H1 (cell line): ENCODE measurements at regions not wholly inside any gene's neighbourhood (a gene's known extent, or its start where the extent isn't known, plus 50 kb on each side); places are given as distances from the start of the nearest gene placed in this dataset.

Experiments used
- CHD7 ChIP-seq: fragments of 300-600 bp; sonication (generic); IDR thresholded peaks from 2 replicates; pipeline ENCODE4 v1.7.1; 2012; ENCODE audit warnings: low read length, moderate library complexity, mild to moderate bottlenecking, inconsistent platforms; ENCODE audit not compliant: insufficient replicate concordance
- CTBP2 ChIP-seq: IDR thresholded peaks from 2 replicates; pipeline ENCODE4 v1.7.0; 2011; ENCODE audit warnings: borderline replicate concordance, mild to moderate bottlenecking, moderate library complexity, mixed read lengths, low read length; ENCODE audit not compliant: insufficient read depth, insufficient read length
- HDAC2 ChIP-seq, 2 experiments: fragments of 300-600 bp in 1 of 2; sonication (generic) in 1 of 2; IDR thresholded peaks; 2 replicates each; pipeline ENCODE4 v1.6.1; 2011 to 2012; ENCODE audit warnings: low read depth in 2 of 2, low read length in 2 of 2, mild to moderate bottlenecking in 2 of 2, moderate library complexity in 2 of 2, borderline replicate concordance in 1 of 2, inconsistent platforms in 1 of 2
- HDAC6 ChIP-seq: IDR thresholded peaks from one replicate; pipeline ENCODE4 v1.7.1; 2012; ENCODE audit warnings: low read depth, mild to moderate bottlenecking, inconsistent platforms, low read length, moderate library complexity
- KDM4A ChIP-seq: IDR thresholded peaks from one replicate; pipeline ENCODE4 v1.7.1; 2012; ENCODE audit warnings: low read depth, mild to moderate bottlenecking, moderate library complexity, low read length, inconsistent platforms; ENCODE audit not compliant: severe bottlenecking
- MAFK ChIP-seq: IDR thresholded peaks from 2 replicates; pipeline ENCODE4 v1.6.1; 2012; ENCODE audit warnings: low read depth, mild to moderate bottlenecking, improper control_type of control experiment, low read length
- POU5F1 ChIP-seq: IDR thresholded peaks from 2 replicates; pipeline ENCODE4 v1.6.1; 2011; ENCODE audit warnings: low read depth, mild to moderate bottlenecking, low read length, moderate library complexity
- RBBP5 ChIP-seq: IDR thresholded peaks from 2 replicates; pipeline ENCODE4 v1.7.1; 2012; ENCODE audit warnings: low read depth, mild to moderate bottlenecking, inconsistent platforms, low read length, moderate library complexity, borderline replicate concordance
- RFX5 ChIP-seq: IDR thresholded peaks from 2 replicates; pipeline ENCODE4 v1.6.1; 2011; ENCODE audit warnings: low read depth, low read length, improper control_type of control experiment, borderline replicate concordance
- RXRA ChIP-seq: IDR thresholded peaks from 2 replicates; pipeline ENCODE4 v1.6.1; 2011; ENCODE audit warnings: low read depth, mild to moderate bottlenecking, low read length, moderate library complexity; ENCODE audit not compliant: insufficient read depth
- TAF7 ChIP-seq: optimal IDR thresholded peaks from 2 replicates; pipeline ENCODE3; 2011; ENCODE audit warnings: low read depth, mild to moderate bottlenecking, inconsistent platforms, low read length, moderate library complexity, borderline replicate concordance
- TBP ChIP-seq: IDR thresholded peaks from 2 replicates; pipeline ENCODE4 v1.6.1; 2011; ENCODE audit warnings: low read depth, low read length, improper control_type of control experiment

GRCh38 chr17:59456428-59456827 is 109.0 kb upstream of the DHX40 start (continued):
- no peak for TF ChIP-seq CHD7
- TF ChIP-seq TBP = no peak
- TF ChIP-seq RFX5 = no peak
- no peak for TF ChIP-seq RXRA
- no peak for TF ChIP-seq HDAC6
- TF ChIP-seq POU5F1 = no peak
- no peak for TF ChIP-seq CTBP2
- no peak for TF ChIP-seq TAF7
- no peak for TF ChIP-seq KDM4A
- TF ChIP-seq RBBP5 = no peak
- TF ChIP-seq HDAC2 (IDR thresholded peaks at IDR 0.05; ENCODE audit: borderline replicate concordance in 1 of 2, low read depth in 2 of 2, low read length in 2 of 2) = no peak
- no peak for TF ChIP-seq MAFK
